Brain microvascular endothelial cell (primary cell): ENCODE measurements at regions not wholly inside any gene's neighbourhood (a gene's known extent, or its start where the extent isn't known, plus 50 kb on each side); places are given as distances from the start of the nearest gene placed in this dataset.

Experiments
- DNase-seq: peaks from one replicate; pipeline ENCODE4 v3.0.0-alpha.2; 2020
- H3K27ac ChIP-seq: fragments of 250-450 bp; sonication (Bioruptor Pico); 2 replicates; pipeline ENCODE4 v1.5.1; 2020; ENCODE audit warnings: mild to moderate bottlenecking, moderate library complexity
- H3K27me3 ChIP-seq: fragments of 250-450 bp; sonication (Bioruptor Pico); replicated peaks from 2 replicates; pipeline ENCODE4 v1.5.1; 2020; ENCODE audit warnings: mild to moderate bottlenecking
- H3K36me3 ChIP-seq: fragments of 250-450 bp; sonication (Bioruptor Pico); replicated peaks from 2 replicates; pipeline ENCODE4 v1.5.1; 2020; ENCODE audit warnings: mild to moderate bottlenecking
- H3K4me3 ChIP-seq: 2 replicates; pipeline ENCODE4 v1.5.1; 2011; ENCODE audit warnings: low read depth, mild to moderate bottlenecking, control low read depth, low read length, moderate library complexity
- in situ Hi-C: cut with HindIII; loops from 2 replicates; pipeline ENCODE4 v1.10.0; 2017; ENCODE audit warnings: low sequenced_read_pairs, low pct_ligation_motif_present
- TF ChIP-seq, protein P1 (sequence below): IDR thresholded peaks from 2 replicates; pipeline ENCODE4 v1.5.1; 2011; ENCODE audit warnings: low read depth, mild to moderate bottlenecking, moderate library complexity, low read length, control low read depth, inconsistent platforms; ENCODE audit errors: missing control alignments

DNA sequence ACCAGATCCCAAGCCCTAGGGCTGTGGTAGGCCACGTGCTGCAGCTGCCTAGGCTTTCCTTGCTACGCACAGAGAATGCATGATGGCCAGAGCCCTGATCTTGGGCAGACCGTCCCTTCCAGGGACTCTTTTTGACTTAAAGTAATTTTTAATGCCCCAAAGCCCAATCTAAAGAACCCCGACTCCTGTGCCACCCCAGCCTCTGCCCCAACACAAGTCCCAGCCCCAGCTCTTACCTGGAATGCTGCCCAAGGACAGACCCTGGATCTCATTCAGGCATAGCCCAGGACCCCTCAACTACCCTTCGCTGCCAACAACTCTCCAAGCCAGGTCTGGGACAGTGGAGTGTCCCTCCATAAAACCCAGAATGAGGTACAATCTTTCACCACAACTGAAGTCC is 211.7 kb upstream of the B3GAT1 start:
- in situ Hi-C loops, result no loop called here
- Histone ChIP-seq H3K36me3 (no peaks in the 10 kb centered on the region), H3K27ac (no peak overlapping the region), H3K27me3 (no peaks in the 10 kb centered on the region), H3K4me3 (no peak overlapping the region)
- DNase-seq, result no peak
- TF ChIP-seq, protein P1, sequence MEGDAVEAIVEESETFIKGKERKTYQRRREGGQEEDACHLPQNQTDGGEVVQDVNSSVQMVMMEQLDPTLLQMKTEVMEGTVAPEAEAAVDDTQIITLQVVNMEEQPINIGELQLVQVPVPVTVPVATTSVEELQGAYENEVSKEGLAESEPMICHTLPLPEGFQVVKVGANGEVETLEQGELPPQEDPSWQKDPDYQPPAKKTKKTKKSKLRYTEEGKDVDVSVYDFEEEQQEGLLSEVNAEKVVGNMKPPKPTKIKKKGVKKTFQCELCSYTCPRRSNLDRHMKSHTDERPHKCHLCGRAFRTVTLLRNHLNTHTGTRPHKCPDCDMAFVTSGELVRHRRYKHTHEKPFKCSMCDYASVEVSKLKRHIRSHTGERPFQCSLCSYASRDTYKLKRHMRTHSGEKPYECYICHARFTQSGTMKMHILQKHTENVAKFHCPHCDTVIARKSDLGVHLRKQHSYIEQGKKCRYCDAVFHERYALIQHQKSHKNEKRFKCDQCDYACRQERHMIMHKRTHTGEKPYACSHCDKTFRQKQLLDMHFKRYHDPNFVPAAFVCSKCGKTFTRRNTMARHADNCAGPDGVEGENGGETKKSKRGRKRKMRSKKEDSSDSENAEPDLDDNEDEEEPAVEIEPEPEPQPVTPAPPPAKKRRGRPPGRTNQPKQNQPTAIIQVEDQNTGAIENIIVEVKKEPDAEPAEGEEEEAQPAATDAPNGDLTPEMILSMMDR, result no peak

DNA sequence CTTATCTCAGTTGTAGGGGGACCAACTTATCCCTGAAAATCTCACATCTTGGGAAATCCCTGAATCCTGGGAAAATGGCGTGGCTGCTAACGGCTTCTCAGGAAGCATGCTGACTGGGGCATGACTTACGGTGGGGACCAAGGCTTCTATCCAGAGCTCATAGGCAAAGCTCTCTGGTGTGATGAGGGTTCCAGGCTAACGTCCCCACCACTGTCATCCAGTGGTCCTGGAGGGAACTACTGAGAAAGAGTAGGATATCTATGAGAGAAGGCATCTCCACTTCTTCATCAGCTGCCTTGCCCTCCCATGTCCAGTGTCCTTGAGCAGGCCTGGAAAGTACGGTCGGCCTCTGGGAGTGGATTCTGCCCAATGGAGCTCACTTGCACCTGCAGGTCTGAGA is 210.4 kb upstream of the B3GAT1 start:
- Histone ChIP-seq H3K4me3 (no peak overlapping the region), H3K27me3 (no peaks in the 10 kb centered on the region), H3K27ac (no peak overlapping the region), H3K36me3 (no peaks in the 10 kb centered on the region)
- DNase-seq, result no peak
- in situ Hi-C loops, result no loop called here
- TF ChIP-seq, protein P1, result no peak

GRCh38 chr11:134617360-134617759 is 205.3 kb upstream of the B3GAT1 start:
- in situ Hi-C loops, result no loop called here
- Histone ChIP-seq H3K4me3 (no peak overlapping the region), H3K36me3 (no peaks in the 10 kb centered on the region), H3K27me3 (no peaks in the 10 kb centered on the region), H3K27ac (no peak overlapping the region)
- TF ChIP-seq, protein P1, result no peak
- no peak for DNase-seq

DNA sequence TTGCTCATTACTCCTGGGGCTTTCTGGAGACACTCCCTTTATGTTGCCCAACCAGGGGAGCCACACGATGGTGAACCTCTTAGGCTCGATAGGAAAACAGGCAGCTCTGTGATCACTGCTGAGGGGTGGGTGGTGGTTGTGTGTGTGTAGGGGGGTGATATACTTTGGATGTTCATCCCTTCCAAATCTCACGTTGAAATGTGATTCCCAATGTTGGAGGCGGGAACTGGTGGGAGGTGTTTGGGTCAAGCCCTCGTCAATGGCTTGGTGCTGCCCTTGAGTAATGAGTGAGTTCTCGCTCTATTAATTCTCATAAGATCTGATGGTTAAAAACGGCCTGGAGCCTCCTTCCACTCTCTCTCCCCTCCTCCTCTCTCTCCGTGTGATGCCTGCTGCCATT is 204.0 kb upstream of the B3GAT1 start:
- Histone ChIP-seq H3K27ac (no peak overlapping the region), H3K27me3 (no peaks in the 10 kb centered on the region), H3K4me3 (no peak overlapping the region), H3K36me3 (no peaks in the 10 kb centered on the region)
- TF ChIP-seq, protein P1, result no peak
- in situ Hi-C loops, result no loop called here
- DNase-seq, result no peak

DNA sequence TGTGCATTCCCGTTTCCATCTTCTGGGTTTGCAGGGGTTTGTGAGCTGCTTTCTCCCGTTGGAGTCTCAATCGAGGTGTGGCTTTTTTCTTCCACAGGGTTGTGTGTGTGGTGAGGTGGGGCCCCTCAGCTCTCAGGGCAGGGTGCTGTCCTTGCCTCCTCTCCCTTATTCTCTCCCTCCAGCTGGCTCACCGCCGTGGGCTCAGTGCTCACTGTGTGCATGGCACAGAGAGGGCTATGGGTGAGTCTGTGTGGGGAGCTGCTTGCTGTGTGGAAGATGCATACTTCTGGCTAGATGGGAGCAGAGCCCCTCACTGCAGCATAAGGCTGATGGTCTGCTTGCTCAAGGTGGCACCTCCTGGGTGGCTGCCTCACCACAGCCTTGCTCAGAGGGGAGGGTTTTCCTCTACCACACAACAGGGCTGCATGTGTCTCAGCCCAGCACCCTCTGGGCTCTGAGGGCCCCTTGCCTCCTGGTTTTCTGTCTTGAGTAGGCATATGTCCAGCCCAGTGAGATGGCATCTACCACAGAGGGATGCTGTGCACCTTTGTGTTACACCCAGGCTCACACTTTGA is 203.1 kb upstream of the B3GAT1 start:
- Histone ChIP-seq H3K36me3 (no peaks in the 10 kb centered on the region), H3K4me3 (no peak overlapping the region), H3K27me3 (no peaks in the 10 kb centered on the region), H3K27ac (no peak overlapping the region)
- in situ Hi-C loops, result no loop called here
- DNase-seq, result no peak
- TF ChIP-seq, protein P1, result no peak

GRCh38 chr11:134614141-134614540 is 202.1 kb upstream of the B3GAT1 start:
- DNase-seq, result no peak
- H3K4me3 ChIP-seq, result no peak overlapping the region
- H3K27me3 ChIP-seq, result no peaks in the 10 kb centered on the region
- in situ Hi-C loops, result no loop called here
- no peak overlapping the region for H3K27ac ChIP-seq
- no peaks in the 10 kb centered on the region for H3K36me3 ChIP-seq
- TF ChIP-seq, protein P1, result no peak
